ENCODE measurements at regions not wholly inside any gene's neighbourhood (a gene's known extent, or its start where the extent isn't known, plus 50 kb on each side); places are given as distances from the start of the nearest gene placed in this dataset.

DNA sequence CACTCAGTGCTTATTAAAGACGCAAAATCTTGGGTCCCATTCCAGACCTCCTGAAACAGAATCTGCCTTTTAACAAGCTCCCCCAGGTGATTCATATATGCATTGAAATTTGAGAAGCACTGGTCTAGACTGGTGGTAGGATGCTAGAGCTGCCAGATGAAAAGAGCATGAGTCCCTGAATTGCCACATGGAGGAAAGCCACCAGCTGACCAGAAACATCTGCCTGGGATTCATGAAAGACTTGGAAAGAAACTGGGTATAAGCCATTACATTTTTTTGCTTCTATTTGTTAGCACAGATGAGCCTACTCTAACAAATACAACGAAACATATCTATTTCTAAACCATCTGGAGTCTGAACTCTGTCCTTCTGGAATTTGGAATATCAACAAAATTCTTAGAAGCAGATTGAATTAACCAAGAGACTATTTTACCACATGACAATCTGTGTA lies 228.9 kb downstream of the RBM43 start:
- no peak overlapping the region for H3K4me3 ChIP-seq (ENCODE audit: low read depth, low read length)
- DNase-seq (ENCODE audit: low read depth): no peak
- TF ChIP-seq POLR2A (IDR thresholded peaks at IDR 0.05; ENCODE audit: extremely low read depth, insufficient read length): no peak

GRCh38 chr2:151030663-151031230 lies 230.9 kb downstream of the RBM43 start:
- DNase-seq (ENCODE audit: low read depth): peak; percentile 20
- TF ChIP-seq MAX (IDR thresholded peaks at IDR 0.05; ENCODE audit: low read depth, low read length) (no peak), POLR2A (IDR thresholded peaks at IDR 0.05; ENCODE audit: extremely low read depth, insufficient read length) (no peak), MYC (IDR thresholded peaks at IDR 0.05; ENCODE audit: low read depth, low read length) (no peak)
- TF ChIP-seq, protein P1, sequence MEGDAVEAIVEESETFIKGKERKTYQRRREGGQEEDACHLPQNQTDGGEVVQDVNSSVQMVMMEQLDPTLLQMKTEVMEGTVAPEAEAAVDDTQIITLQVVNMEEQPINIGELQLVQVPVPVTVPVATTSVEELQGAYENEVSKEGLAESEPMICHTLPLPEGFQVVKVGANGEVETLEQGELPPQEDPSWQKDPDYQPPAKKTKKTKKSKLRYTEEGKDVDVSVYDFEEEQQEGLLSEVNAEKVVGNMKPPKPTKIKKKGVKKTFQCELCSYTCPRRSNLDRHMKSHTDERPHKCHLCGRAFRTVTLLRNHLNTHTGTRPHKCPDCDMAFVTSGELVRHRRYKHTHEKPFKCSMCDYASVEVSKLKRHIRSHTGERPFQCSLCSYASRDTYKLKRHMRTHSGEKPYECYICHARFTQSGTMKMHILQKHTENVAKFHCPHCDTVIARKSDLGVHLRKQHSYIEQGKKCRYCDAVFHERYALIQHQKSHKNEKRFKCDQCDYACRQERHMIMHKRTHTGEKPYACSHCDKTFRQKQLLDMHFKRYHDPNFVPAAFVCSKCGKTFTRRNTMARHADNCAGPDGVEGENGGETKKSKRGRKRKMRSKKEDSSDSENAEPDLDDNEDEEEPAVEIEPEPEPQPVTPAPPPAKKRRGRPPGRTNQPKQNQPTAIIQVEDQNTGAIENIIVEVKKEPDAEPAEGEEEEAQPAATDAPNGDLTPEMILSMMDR (IDR thresholded peaks at IDR 0.05; ENCODE audit: low read depth, low read length): no peak
- no peak overlapping the region for H3K4me3 ChIP-seq (ENCODE audit: low read depth, low read length)

- no peak overlapping the region for H3K4me3 ChIP-seq (ENCODE audit: low read depth, low read length)
- TF ChIP-seq, protein P1 (IDR thresholded peaks at IDR 0.05; ENCODE audit: low read depth, low read length): no peak
- no peak for TF ChIP-seq POLR2A (IDR thresholded peaks at IDR 0.05; ENCODE audit: extremely low read depth, insufficient read length)
- TF ChIP-seq MYC (IDR thresholded peaks at IDR 0.05; ENCODE audit: low read depth, low read length): no peak
- no peak for TF ChIP-seq MAX (IDR thresholded peaks at IDR 0.05; ENCODE audit: low read depth, low read length)
- DNase-seq (ENCODE audit: low read depth): peak; percentile 41
Observed at GRCh38 chr2:151029406-151030157, 232.1 kb downstream of the RBM43 start.

DNA sequence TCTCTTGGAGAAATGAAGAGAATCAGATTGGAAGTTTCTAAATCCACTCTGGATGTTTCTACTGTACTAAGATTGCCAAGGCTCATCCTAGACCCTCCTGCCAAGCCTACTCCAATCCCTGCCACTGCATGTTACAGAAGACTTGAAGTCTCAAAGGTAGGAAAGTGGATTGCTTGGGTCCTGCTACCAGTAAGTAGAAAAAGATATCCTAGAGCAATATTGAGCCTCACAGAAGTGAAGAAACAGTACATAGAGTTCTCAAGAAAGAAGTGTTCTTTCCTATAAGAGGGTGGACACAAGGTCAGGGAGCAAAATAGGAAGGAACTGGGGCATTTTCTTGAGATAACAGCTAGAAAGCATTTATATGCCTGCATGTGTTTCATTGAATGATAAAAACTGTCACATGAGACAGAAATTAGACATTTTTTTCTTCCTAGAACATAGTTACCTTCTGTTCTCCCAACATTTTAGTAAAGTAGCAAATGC lies 232.9 kb downstream of the RBM43 start:
- H3K4me3 ChIP-seq (ENCODE audit: low read depth, low read length): no peak overlapping the region
- no peak for TF ChIP-seq MYC (IDR thresholded peaks at IDR 0.05; ENCODE audit: low read depth, low read length)
- TF ChIP-seq, protein P1 (IDR thresholded peaks at IDR 0.05; ENCODE audit: low read depth, low read length): no peak
- TF ChIP-seq POLR2A (IDR thresholded peaks at IDR 0.05; ENCODE audit: extremely low read depth, insufficient read length): no peak
- no peak for TF ChIP-seq MAX (IDR thresholded peaks at IDR 0.05; ENCODE audit: low read depth, low read length)
- DNase-seq (ENCODE audit: low read depth): no peak

GRCh38 chr2:151027151-151027550 lies 234.5 kb downstream of the RBM43 start:
- no peak for DNase-seq (ENCODE audit: low read depth)
- no peak overlapping the region for H3K4me3 ChIP-seq (ENCODE audit: low read depth, low read length)
- TF ChIP-seq MYC (IDR thresholded peaks at IDR 0.05; ENCODE audit: low read depth, low read length) (no peak), POLR2A (IDR thresholded peaks at IDR 0.05; ENCODE audit: extremely low read depth, insufficient read length) (no peak)

DNA sequence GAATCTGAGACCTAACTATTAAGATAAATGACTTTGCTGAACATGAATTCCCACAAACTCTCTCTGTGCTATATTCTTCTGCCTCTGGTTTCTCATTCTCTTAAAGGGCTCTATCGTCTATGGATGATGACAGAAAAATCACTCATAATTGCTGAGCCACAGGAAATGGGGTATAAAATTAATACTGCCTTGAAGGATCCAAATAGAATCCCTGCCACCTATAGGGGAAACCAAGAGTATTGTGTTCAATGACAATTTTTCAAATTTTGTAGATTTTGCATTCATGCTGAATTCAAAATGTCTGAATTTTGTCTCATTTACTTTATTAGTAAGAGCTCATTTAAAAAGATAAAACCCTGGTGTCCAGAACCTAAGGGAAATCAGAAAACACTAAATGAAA lies 235.8 kb downstream of the RBM43 start:
- no peak for DNase-seq (ENCODE audit: low read depth)
- no peak overlapping the region for H3K4me3 ChIP-seq (ENCODE audit: low read depth, low read length)
- TF ChIP-seq POLR2A (IDR thresholded peaks at IDR 0.05; ENCODE audit: extremely low read depth, insufficient read length) (no peak), MAX (IDR thresholded peaks at IDR 0.05; ENCODE audit: low read depth, low read length) (no peak), MYC (IDR thresholded peaks at IDR 0.05; ENCODE audit: low read depth, low read length) (no peak)
- TF ChIP-seq, protein P1 (IDR thresholded peaks at IDR 0.05; ENCODE audit: low read depth, low read length): no peak

Measured in NB4 (cell line).